GM21381 (cell line): ENCODE measurements at regions not wholly inside any gene's neighbourhood (a gene's known extent, or its start where the extent isn't known, plus 50 kb on each side); places are given as distances from the start of the nearest gene placed in this dataset.
"Not testable (repeated sequence)": the region's sequence is repeated elsewhere in the genome, so short reads cannot be mapped to it uniquely, and the experiment has no call there.

ENCODE experiments used
- ATAC-seq: cut with Tn5 transposase; IDR thresholded peaks from one replicate; pipeline ENCODE4 v1.9.1; 2021; ENCODE audit warnings: mild to moderate bottlenecking, moderate library complexity; ENCODE audit not compliant: unreplicated experiment

GRCh38 chr2:34523958-34524514 is 924.9 kb upstream of the FAM98A start:
- no peak for ATAC-seq

DNA sequence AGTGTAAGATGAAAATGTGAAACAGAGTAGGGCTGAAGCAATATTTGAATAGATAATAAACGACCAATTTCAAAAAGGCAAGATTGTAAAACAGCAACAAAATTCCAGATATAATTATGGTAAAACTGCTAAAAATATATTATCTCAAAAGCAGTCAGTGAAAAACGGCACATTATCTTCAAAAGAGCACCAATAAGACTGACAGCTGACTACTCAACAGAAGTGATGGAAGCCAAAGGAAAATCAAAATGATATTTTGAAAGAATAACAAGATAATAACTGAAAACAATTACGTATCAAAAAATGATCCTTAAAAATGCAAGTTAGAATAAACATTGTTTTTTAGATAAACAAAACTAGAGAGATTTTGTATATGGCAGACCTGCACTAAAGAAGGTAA is 920.6 kb upstream of the FAM98A start:
- ATAC-seq = no peak

- no peak for ATAC-seq
These were observed 899.5 kb upstream of the FAM98A start for GRCh38 chr2:34498561-34498960.

DNA sequence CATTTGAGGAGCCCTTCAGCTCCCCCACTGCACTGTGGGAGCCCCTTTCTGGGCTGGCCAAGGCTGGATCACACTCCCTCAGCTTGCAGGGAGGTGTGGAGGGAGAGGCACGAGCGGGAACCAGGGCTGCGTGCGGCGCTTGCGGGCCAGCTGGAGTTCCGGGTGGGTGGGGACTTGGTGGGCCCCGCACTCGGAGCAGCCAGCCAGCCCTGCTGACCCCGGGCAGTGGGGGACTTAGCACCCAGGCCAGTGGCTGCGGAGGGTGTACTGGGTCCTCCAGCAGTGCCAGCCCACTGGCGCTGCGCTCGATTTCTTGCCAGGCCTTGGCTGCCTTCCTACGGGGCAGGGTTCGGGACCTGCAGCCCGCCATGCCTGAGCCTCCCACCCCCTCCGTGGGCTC is 895.1 kb upstream of the FAM98A start:
- ATAC-seq = not testable (repeated sequence)

DNA sequence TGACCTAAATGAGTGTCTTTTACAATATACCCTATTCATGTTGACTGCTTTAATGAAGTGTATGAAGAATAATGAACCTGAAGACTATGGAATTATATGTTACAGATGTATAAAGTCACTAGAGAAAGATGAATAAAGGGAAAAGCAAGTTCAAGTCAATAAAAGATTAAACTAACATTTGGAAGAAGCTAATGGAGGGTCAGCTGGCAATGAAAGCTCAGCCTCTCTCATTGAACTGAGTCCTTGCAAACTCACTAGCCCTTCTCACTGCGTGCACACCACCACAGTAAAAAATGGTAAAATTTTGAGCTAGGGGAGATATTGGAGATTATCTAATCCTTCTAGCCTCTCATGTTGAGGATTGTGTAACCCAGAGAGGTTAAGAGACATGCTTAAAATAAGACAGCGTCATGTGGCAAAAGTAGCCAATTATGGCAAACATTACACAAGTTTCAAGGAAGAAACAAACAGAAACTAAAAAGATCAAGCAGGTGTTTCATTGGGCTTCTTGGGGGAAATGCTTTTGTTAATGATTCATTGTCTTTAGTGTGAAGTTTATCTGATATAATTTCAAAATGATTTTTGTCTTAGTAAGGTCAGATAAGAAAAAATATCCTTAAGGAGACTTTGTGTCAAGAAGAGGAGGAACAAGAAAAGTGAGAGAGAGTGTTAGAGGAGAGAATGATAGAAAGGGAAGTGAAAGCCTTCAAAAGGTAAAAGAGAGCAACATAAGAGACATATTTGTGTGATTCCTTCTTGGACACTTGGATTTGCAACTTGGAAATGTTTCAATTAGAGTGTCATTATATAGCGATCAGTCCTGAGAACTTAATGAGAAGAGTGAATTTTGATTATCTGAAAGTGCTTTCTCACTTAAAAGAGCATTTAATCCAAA is 893.7 kb upstream of the FAM98A start:
- no peak for ATAC-seq

- ATAC-seq = no peak
These were observed 887.9 kb upstream of the FAM98A start for GRCh38 chr2:34486965-34487364.

- no peak for ATAC-seq
These were observed 882.4 kb upstream of the FAM98A start for GRCh38 chr2:34481542-34481941.

- ATAC-seq = no peak
These were observed 881.3 kb upstream of the FAM98A start for GRCh38 chr2:34480366-34480765.

GRCh38 chr2:34475156-34475555 is 876.1 kb upstream of the FAM98A start:
- no peak for ATAC-seq

- ATAC-seq = no peak
These were observed 875.5 kb upstream of the FAM98A start for GRCh38 chr2:34474646-34475045.

GRCh38 chr2:34447097-34447496 is 848.0 kb upstream of the FAM98A start:
- no peak for ATAC-seq

- no peak for ATAC-seq
These were observed 824.2 kb upstream of the FAM98A start for GRCh38 chr2:34423301-34423700.

DNA sequence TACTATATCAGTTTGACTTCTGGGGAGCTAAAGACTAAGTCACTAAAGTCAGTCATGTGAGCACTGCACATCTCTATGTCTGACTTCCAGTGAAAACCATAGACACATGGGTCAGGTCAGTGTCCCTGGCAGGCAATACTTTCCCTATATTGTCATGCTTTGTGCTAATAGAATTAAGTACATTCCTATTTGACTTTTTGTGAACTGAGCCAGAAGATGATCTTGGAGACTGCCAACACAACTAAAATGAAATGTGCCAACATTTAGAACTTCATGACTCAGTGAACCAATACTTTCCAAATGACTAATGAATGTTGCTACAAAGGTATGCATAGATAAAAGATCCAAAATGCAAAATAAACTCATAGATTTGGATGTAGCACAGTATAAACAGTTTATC is 820.8 kb upstream of the FAM98A start:
- ATAC-seq = no peak

DNA sequence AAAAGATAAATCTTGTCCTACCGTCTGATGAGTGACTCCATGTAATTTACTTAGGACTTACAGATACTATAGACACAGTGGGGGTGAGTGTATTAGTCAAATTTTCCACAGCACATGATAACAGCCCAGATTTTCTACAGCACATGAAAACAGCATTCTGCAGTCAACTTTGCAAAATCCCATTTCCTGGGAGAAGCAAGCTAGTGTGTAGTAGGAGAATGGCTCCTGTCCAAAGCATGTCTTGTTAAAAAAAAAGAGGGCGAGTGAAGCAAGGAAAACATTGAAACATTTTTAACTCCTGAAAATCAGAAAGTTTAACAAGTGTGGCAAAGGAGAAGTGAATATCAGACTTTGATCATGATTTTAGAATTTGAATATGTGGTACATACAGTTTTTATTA is 817.8 kb upstream of the FAM98A start:
- ATAC-seq = no peak

DNA sequence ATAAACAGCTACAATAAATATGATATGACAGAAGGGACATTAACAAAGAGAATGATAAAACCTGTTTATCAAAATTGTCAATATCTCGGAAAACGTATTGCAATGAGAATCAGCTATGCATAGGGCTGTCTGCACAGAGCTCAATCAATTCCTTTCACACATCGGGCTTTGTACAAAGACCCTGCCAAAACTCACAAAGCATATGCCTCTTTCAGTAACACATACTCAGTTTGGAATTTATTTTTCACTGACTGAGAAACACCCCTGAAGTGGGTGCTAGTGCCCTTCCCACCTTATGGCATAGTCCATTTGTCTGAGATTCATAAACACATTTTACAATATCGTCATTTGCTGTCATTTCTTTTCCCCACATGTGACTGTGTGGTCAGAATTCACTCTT is 815.8 kb upstream of the FAM98A start:
- ATAC-seq = no peak

- no peak for ATAC-seq
These were observed 809.0 kb upstream of the FAM98A start for GRCh38 chr2:34408100-34408499.

DNA sequence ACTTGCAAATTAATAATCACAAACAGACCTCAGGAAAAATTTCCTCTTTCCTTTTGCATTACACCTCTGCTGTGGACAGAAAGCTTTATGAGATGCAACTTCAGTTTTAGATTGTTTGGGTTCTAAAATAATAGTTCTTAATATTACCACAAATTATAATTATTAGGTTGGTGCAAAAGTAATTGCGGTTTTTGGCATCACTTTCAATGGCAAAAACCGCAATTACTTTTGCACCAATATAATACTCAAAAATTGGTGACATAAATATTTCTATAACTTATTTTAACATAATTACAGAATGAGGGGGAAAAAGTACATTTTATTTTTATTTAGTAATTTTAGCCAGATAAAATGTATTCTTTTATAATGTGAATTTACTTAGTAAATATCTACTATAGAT is 804.4 kb upstream of the FAM98A start:
- ATAC-seq = no peak

DNA sequence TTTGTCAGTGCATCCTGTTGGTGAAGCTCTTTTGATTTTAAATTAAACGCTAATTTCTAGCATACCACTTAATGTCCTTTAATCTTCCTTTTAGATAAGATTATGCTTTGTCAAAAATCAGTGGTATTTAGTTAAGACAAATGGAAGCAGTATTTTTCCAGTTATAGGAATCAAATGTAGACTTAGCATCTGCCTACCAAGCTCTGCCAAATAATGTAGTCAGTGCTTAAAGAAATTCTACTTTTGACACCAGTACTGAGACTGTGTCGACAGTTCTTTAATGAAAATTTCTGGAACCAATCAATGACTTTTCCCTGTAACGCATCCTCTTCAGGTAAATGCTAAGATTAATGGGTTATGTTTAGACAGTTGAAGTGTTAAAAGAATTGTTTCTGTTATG is 803.3 kb upstream of the FAM98A start:
- ATAC-seq = no peak

GRCh38 chr2:34401186-34401585 is 802.1 kb upstream of the FAM98A start:
- ATAC-seq = no peak

GRCh38 chr2:34388446-34388845 is 789.3 kb upstream of the FAM98A start:
- no peak for ATAC-seq

DNA sequence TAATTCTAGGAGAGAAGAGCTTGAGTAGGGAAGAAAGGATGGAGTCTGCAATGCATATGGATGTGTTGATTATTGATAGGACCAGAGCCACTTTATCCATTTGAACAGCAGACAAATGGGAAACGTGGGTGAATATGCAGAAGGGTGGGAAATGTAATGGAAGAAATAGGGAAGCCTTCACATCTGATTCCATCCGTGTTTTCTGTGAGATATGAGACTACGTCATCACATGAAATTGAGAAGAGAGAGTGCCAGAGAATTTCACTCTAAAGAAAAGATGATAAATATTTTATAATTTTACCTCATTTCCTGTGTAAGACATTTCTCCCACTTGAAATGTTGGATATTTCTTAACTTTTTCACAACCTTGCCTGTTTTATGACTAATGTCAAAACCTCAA is 788.4 kb upstream of the FAM98A start:
- no peak for ATAC-seq

DNA sequence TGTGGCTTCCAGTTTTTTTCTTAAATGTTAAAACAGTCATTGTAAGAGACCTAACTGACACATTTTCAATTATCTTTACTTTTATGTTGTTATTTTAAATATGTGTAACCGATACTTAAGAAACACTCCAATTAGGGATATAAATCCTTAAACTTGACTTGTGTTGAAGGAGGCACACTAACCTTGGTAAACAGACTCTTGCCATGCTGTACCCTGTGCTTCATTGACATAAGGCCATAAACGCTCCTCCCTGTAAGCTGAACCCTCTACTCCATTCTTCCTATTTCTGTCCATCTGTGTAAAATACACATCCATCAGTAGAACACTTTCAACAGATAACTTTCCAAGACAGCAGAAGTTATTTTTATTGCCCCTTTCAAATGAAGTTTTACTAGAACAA is 780.5 kb upstream of the FAM98A start:
- ATAC-seq = no peak
